ENCODE measurements at regions not wholly inside any gene's neighbourhood (a gene's known extent, or its start where the extent isn't known, plus 50 kb on each side); places are given as distances from the start of the nearest gene placed in this dataset.

- TF ChIP-seq POLR2A (IDR thresholded peaks at IDR 0.05; ENCODE audit: low read length) (no peak), GATA1 (IDR thresholded peaks at IDR 0.05; ENCODE audit: low read depth, low read length) (no peak)
These were observed 117.2 kb downstream of the VAPA start for GRCh38 chr18:10030816-10031541.

Measured in erythroblast (primary cell).